ENCODE measurements at regions not wholly inside any gene's neighbourhood (a gene's known extent, or its start where the extent isn't known, plus 50 kb on each side); places are given as distances from the start of the nearest gene placed in this dataset.
A peak's percentile ranks its signal among the peaks of the same experiment; 100 is the strongest.
"Not testable (repeated sequence)": the region's sequence is repeated elsewhere in the genome, so short reads cannot be mapped to it uniquely, and the experiment has no call there.

- peaks cover 4% of the 10 kb centered on the region for H3K36me3 Mint-ChIP-seq
- H3K9me3 Mint-ChIP-seq: peaks cover 6% of the 10 kb centered on the region
- no peak overlapping the region for H3K27ac Mint-ChIP-seq
- H3K4me1 Mint-ChIP-seq: no peaks in the 10 kb centered on the region
- H3K27me3 Mint-ChIP-seq: peaks cover 3% of the 10 kb centered on the region
- H3K4me3 Mint-ChIP-seq: no peak overlapping the region
Observed at GRCh38 chr2:168328421-168328820, 81.0 kb upstream of the STK39 start.

DNA sequence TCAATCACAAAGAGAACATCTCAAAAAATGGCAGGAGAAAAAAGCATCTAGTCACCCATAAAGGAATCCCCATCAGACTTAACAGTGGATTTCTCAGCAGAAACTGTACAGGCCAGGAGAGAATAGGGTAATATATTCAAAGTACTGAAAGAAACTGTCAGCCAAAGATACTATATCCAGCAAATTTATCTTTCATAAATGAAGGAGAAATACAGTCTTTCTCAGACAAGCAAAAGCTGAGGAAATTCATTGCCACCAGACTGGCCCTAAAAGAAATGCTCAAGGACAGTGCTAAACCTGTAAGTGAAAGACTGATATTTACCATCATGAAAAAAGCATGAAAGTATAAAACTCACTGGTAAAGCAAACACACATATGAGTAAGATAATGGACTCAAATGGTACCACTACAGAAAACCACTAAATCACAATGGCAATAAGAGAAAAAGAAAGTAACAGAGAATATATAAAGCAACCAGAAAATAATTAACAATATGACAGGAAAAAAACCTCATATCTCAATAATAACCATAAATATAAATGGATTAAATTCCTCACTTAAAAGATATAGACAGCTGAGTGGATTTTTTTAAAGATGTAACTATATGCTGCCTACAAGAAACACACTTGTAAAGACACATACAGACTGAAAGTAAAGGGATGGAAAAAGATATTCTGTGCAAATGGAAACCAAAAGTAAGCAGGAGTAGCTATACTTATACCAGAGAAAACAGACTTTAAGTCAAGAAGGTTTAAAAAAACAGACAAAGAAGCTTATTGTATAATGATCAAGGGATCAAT lies 83.4 kb upstream of the STK39 start:
- H3K36me3 Mint-ChIP-seq: peaks cover 4% of the 10 kb centered on the region
- no peaks in the 10 kb centered on the region for H3K27me3 Mint-ChIP-seq
- no peak overlapping the region for H3K4me3 Mint-ChIP-seq
- H3K4me1 Mint-ChIP-seq: no peaks in the 10 kb centered on the region
- peaks cover 6% of the 10 kb centered on the region for H3K9me3 Mint-ChIP-seq
- peak overlapping the region; percentile 23 for H3K27ac Mint-ChIP-seq

DNA sequence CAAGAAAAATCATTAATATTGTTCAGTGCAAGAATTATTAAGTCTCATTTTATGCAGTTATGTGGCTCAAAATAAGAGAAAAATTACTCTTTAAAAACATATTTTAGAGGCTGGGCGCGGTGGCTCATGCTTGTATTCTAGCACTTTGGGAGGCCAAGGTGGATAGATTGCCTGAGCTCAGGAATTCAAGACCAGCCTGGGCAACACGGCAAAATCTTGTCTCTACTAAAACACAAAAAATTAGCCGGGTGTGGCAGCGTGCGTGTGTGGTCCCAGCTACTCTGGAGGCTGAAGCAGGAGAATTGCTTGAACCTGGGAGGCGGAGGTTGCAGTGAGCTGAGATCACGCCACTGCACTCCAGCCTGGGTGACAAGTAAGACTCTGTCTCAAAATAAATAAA lies 87.9 kb upstream of the STK39 start:
- H3K27ac Mint-ChIP-seq, H3K4me1 Mint-ChIP-seq, H3K4me3 Mint-ChIP-seq, H3K9me3 Mint-ChIP-seq, H3K27me3 Mint-ChIP-seq, H3K36me3 Mint-ChIP-seq: not testable (repeated sequence)

DNA sequence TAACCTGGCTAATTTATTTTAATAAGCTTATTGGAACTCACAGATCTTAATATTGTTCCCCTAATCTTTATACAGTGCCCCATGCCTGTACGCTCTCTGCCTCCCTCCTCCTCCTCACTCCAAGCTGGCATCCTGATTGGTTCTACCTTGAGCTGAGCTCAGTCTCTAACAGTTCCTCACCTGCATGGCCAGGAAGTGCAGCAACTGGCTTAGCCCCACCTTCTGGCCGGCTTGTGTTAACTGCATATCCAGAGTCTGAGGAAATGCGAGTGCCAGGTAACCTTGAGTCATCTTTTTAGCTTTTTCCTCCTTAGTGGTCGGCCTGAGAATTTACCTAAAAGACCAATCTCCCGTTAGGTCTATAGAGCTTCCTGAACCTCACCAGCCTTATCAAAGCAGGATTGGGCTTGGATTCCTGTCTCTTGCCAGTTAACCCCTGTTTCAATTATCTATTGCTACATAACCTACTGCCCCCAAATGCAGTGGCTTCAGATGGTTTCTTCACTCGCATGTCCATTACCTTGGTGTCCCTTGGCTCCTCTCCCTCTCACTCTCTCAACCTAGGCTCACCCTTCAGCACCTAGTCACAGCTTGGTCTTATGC lies 89.5 kb upstream of the STK39 start:
- H3K27me3 Mint-ChIP-seq: no peaks in the 10 kb centered on the region
- H3K9me3 Mint-ChIP-seq: no peaks in the 10 kb centered on the region
- H3K36me3 Mint-ChIP-seq: no peaks in the 10 kb centered on the region
- H3K4me3 Mint-ChIP-seq: no peak overlapping the region
- H3K4me1 Mint-ChIP-seq: peaks cover 4% of the 10 kb centered on the region
- no peak overlapping the region for H3K27ac Mint-ChIP-seq

GRCh38 chr2:168338292-168338691 lies 90.9 kb upstream of the STK39 start:
- Mint-ChIP-seq H3K4me3 (no peak overlapping the region), H3K27me3 (peaks cover 1% of the 10 kb centered on the region), H3K9me3 (no peaks in the 10 kb centered on the region), H3K4me1 (peaks cover 4% of the 10 kb centered on the region), H3K36me3 (no peaks in the 10 kb centered on the region), H3K27ac (no peak overlapping the region)

GRCh38 chr2:168338803-168339437 lies 91.5 kb upstream of the STK39 start:
- Mint-ChIP-seq H3K27ac (no peak overlapping the region), H3K4me3 (no peak overlapping the region), H3K4me1 (peaks cover 4% of the 10 kb centered on the region), H3K27me3 (peaks cover 5% of the 10 kb centered on the region), H3K36me3 (no peaks in the 10 kb centered on the region), H3K9me3 (no peaks in the 10 kb centered on the region)

DNA sequence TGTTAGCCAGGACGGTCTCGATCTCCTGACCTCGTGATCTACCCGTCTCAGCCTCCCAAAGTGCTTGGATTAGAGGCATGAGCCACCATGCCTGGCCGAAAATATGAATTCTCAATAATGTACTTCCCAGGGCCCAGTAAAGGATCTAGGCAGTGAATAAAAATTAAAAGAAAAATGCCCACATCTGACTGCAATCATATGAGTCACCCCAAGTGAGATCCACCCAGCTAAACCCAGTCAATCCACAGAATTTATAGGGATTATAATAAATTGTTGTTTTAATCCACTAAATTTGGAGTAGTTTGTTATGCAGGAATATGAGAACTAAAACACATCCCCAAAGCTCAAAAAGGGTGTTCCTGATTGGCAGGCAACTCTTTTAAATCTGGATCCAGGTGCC lies 93.5 kb upstream of the STK39 start:
- H3K4me1 Mint-ChIP-seq: peaks cover 4% of the 10 kb centered on the region
- H3K9me3 Mint-ChIP-seq: no peaks in the 10 kb centered on the region
- H3K27me3 Mint-ChIP-seq: peaks cover 5% of the 10 kb centered on the region
- no peaks in the 10 kb centered on the region for H3K36me3 Mint-ChIP-seq
- H3K27ac Mint-ChIP-seq: no peak overlapping the region
- no peak overlapping the region for H3K4me3 Mint-ChIP-seq

GRCh38 chr2:168343586-168343985 lies 96.2 kb upstream of the STK39 start:
- Mint-ChIP-seq H3K36me3 (no peaks in the 10 kb centered on the region), H3K27me3 (peaks cover 5% of the 10 kb centered on the region), H3K4me3 (no peak overlapping the region), H3K9me3 (no peaks in the 10 kb centered on the region), H3K4me1 (peaks cover 8% of the 10 kb centered on the region), H3K27ac (no peak overlapping the region)

DNA sequence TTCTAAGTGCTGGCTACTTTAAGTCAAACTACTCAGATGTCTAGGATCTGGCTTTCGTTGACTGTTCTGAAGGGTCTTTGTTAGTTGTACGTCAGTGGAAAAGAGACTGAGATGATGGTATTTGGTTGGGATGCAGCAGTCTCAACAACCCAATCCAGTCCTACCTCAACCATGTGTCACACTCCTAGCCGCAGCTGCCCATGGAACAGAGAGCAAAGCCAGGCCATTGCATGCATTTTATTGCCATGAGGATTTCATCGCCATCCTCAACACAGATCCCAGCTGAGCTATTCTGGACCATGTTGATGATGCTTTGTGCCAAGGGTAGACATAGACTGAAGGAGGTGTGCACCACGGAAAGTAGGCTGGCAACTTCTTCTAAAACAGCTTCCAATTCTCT lies 97.3 kb upstream of the STK39 start:
- Mint-ChIP-seq H3K27ac (no peak overlapping the region), H3K4me3 (no peak overlapping the region), H3K27me3 (peaks cover 5% of the 10 kb centered on the region), H3K4me1 (peaks cover 8% of the 10 kb centered on the region), H3K9me3 (no peaks in the 10 kb centered on the region), H3K36me3 (no peaks in the 10 kb centered on the region)

DNA sequence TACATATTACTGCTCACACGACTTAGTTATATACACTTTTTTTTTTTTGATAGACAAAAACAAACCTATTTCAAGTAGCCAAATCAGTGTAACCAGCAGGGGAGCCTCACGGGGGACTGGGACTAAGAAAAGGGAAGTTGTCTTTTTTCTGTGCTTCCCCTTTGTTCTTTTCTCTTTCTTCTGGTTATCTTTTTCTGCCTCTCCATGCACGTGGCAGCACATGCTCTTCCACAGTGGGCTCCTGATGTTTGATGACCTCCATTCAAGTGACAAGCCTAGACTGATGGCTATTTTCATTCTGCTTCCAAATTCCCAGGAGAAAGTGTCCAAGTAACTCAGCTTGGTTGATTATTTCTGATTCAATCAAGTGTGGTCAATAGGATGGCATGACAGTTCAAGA lies 98.2 kb upstream of the STK39 start:
- peaks cover 5% of the 10 kb centered on the region for H3K27me3 Mint-ChIP-seq
- H3K4me3 Mint-ChIP-seq: no peak overlapping the region
- peaks cover 8% of the 10 kb centered on the region for H3K4me1 Mint-ChIP-seq
- H3K27ac Mint-ChIP-seq: no peak overlapping the region
- H3K36me3 Mint-ChIP-seq: no peaks in the 10 kb centered on the region
- no peaks in the 10 kb centered on the region for H3K9me3 Mint-ChIP-seq

DNA sequence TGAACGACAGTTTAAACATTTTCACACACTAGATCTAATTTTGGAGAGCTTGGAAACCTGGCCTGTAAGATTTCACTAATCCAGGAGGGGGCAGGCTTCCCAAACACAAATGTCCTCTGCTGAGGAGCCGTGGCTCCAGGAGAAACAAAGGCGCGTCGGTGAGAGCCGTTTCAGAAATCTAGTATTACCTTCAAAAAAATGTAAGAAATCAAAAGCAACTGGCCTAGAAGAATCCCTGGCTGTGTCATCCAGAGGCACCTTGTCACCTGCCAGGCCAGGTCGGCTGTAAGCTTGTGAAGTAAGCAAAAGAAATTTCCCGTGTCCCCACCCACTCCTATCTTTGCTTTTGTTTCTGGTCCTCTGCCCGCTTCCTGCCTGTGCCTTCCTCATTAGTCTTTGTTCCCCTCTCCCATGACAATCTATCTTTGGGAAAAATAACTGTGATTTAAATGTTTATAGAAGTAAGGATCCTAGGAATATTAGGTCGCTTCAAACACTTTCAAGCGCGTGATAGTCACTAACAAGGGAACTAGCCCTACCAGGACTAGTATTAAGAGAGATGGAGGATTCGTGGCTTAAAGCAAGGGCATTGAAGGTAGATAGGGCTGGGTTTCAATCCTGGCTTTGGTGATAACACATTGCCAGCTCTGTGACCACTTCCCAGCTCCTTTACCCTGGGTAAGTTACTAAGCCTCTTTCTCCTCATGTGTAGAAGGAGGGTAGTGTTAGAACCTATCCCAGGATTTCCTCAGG lies 99.5 kb upstream of the STK39 start:
- H3K27me3 Mint-ChIP-seq: peaks cover 5% of the 10 kb centered on the region
- H3K4me3 Mint-ChIP-seq: peak overlapping the region; percentile 94
- no peaks in the 10 kb centered on the region for H3K9me3 Mint-ChIP-seq
- H3K4me1 Mint-ChIP-seq: peaks cover 8% of the 10 kb centered on the region
- peak overlapping the region; percentile 51 for H3K27ac Mint-ChIP-seq
- H3K36me3 Mint-ChIP-seq: no peaks in the 10 kb centered on the region

DNA sequence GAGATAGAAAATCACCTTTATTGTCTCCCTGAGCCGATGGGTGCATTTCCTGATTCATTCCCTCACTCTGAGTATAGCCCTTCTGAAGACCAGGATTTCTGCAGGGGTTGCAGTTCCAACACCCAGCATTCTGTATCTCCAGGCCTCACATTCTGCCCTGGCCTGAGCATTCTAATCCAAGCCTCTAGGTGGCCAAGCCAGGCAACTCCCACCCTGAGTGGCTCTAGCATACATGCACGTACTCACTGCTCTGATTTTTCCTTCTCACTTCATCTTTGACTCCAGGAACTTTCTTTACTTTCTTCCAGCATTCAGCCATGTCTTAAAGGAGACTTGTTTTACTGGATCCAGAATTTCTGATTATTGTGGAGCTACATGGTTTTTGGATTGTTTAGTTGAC lies 100.7 kb upstream of the STK39 start:
- H3K4me3 Mint-ChIP-seq: no peak overlapping the region

GRCh38 chr2:168350380-168350779 lies 103.0 kb upstream of the STK39 start:
- H3K4me1 Mint-ChIP-seq: peaks cover 29% of the 10 kb centered on the region
- peaks cover 4% of the 10 kb centered on the region for H3K36me3 Mint-ChIP-seq
- no peak overlapping the region for H3K4me3 Mint-ChIP-seq
- no peak overlapping the region for H3K27ac Mint-ChIP-seq
- H3K9me3 Mint-ChIP-seq: peaks cover 9% of the 10 kb centered on the region
- H3K27me3 Mint-ChIP-seq: no peaks in the 10 kb centered on the region

More for the DNA sequence above, 100.7 kb upstream of the STK39 start:
- Mint-ChIP-seq H3K27me3 (peaks cover 5% of the 10 kb centered on the region), H3K36me3 (peaks cover 2% of the 10 kb centered on the region), H3K9me3 (peaks cover 5% of the 10 kb centered on the region), H3K4me1 (peaks cover 11% of the 10 kb centered on the region), H3K27ac (no peak overlapping the region)

DNA sequence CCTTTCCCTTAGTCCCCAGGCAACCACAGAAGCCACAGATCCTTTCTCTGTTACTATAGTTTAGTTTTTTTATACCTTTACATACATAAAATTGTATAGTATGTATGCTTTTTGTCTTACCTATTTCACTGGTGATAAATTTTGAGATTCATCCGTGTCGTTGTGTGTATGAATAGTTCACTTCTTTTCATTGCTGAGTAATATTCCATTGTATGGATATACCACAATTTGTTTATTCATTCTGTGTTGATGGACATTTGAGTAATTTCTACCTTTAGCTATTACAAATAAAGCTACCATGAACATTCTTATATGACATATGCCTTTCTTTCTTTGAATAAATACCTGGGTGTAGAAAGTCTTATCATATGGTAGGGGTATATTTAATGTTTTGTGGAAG lies 102.8 kb upstream of the CERS6 start:
- Mint-ChIP-seq H3K36me3 (peaks cover 4% of the 10 kb centered on the region), H3K27ac (peak overlapping the region; percentile 6), H3K4me3 (no peak overlapping the region)

DNA sequence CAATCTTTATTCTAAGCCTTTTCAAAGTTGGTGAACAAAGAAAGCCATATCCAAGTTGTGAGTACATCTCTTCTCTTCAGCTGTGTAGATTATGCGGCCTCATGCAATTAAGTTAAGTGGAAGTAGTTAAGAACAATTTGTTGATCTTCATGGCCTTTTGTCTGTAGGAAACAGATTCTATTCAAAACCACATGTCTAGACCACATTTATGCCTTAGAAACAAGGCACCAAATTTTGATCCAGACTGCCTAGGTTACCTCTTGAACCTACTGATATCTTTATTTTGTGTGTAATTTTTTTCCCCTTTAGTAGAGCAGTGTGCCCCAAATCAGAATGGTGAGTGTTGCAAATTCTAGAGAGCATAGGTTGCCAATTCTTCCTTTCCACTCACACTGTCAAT lies 101.6 kb upstream of the CERS6 start:
- Mint-ChIP-seq H3K4me1 (peaks cover 41% of the 10 kb centered on the region), H3K36me3 (peaks cover 4% of the 10 kb centered on the region), H3K4me3 (no peak overlapping the region), H3K27me3 (no peaks in the 10 kb centered on the region), H3K27ac (peak overlapping the region; percentile 42), H3K9me3 (peaks cover 9% of the 10 kb centered on the region)

More for the DNA sequence above, 102.8 kb upstream of the CERS6 start:
- H3K9me3 Mint-ChIP-seq: peaks cover 9% of the 10 kb centered on the region
- no peaks in the 10 kb centered on the region for H3K27me3 Mint-ChIP-seq
- H3K4me1 Mint-ChIP-seq: peaks cover 35% of the 10 kb centered on the region

DNA sequence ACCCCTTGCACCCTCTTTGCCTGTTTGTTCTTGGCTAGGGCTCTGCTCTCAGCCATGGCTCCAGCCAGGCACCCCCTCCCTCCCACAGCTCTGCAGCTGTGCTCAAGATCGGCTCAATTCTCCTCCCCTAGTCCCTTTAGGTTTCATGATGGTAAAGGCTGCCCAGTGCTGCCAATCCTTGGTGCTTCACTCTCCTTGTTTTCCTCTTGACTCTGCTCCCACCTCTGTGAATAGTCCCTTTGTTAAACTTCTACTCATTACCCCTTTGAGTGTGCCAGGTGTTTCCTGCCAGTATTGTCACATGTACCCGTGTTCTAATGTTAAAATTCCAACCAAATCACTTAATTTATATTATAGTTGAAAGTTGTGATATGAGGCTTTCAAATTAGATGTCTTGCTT lies 101.0 kb upstream of the CERS6 start:
- Mint-ChIP-seq H3K4me3 (no peak overlapping the region), H3K9me3 (peaks cover 9% of the 10 kb centered on the region), H3K4me1 (peaks cover 41% of the 10 kb centered on the region), H3K36me3 (peaks cover 4% of the 10 kb centered on the region), H3K27ac (no peak overlapping the region), H3K27me3 (no peaks in the 10 kb centered on the region)

Measured in activated naive CD4-positive, alpha-beta T cell treated with anti-CD3 and anti-CD28 coated beads, Interleukin-2, amount 50 U/mL, for 24 hours (primary cell).